Panc1 (cell line): ENCODE measurements at regions not wholly inside any gene's neighbourhood (a gene's known extent, or its start where the extent isn't known, plus 50 kb on each side); places are given as distances from the start of the nearest gene placed in this dataset.

Experiments
- ATAC-seq: fragments of 200-7000 bp; cut with Tn5 transposase; 2 replicates; pipeline ENCODE4 v1.9.1; 2020; ENCODE audit warnings: mild to moderate bottlenecking, moderate library complexity
- BruUV-seq: library from RNA; stranded (reverse); fragments of 400-500 nt; replicated peaks from 2 replicates; lab custom pipeline; 2021; lab: Mats Ljungman, UMichigan
- CTCF ChIA-PET: fragments of 300-600 bp; sonication (Branson Sonifier 250); formaldehyde crosslinking; loops from one replicate; lab custom pipeline; 2022; ENCODE audit warnings: antibody characterized with exemption; lab: Charles Lee
- POLR2A ChIA-PET: fragments of 300-600 bp; sonication (Branson Sonifier 250); formaldehyde crosslinking; loops from one replicate; lab custom pipeline; 2022; ENCODE audit warnings: antibody characterized with exemption; lab: Charles Lee
- DNase-seq: peaks from one replicate; pipeline ENCODE4 v3.0.0-alpha.2; 2010; ENCODE audit warnings: low read depth, low spot score
- H3K27ac ChIP-seq: 2 replicates; pipeline ENCODE4 v1.5.1; 2011; ENCODE audit warnings: mild to moderate bottlenecking, low read length, inconsistent platforms
- H3K27me3 ChIP-seq: fragments of 200-500 bp; sonication (Bioruptor generic); 2 replicates; pipeline ENCODE4 v1.6.0; 2014; ENCODE audit warnings: low read length, inconsistent platforms; ENCODE audit not compliant: control insufficient read depth, insufficient read depth
- H3K36me3 ChIP-seq: fragments of 200-500 bp; sonication (Bioruptor generic); 2 replicates; pipeline ENCODE4 v1.5.1; 2014; ENCODE audit warnings: inconsistent platforms, mild to moderate bottlenecking, low read length, moderate library complexity; ENCODE audit not compliant: control insufficient read depth, insufficient read depth
- H3K4me1 ChIP-seq: 2 replicates; pipeline ENCODE4 v1.5.1; 2011; ENCODE audit warnings: inconsistent platforms, mild to moderate bottlenecking, low read length, moderate library complexity; ENCODE audit not compliant: control insufficient read depth, insufficient read depth
- H3K4me3 ChIP-seq, 2 experiments: 2 replicates each; pipeline ENCODE4 v1.5.1; 2011 to 2012; ENCODE audit warnings: low read depth in 2 of 2, low read length in 2 of 2, mild to moderate bottlenecking in 2 of 2, inconsistent platforms in 1 of 2, moderate library complexity in 1 of 2
- H3K9me3 ChIP-seq: fragments of 200-500 bp; sonication (Bioruptor generic); 2 replicates; pipeline ENCODE4 v1.5.1; 2014; ENCODE audit warnings: low read depth, mild to moderate bottlenecking, inconsistent platforms, low read length, moderate library complexity; ENCODE audit not compliant: control insufficient read depth, insufficient read depth
- POLR2AphosphoS5 ChIP-seq: IDR thresholded peaks from 2 replicates; pipeline ENCODE4 v1.6.1; 2012; ENCODE audit warnings: mild to moderate bottlenecking, low read depth, low read length, moderate library complexity
- SIN3A ChIP-seq: IDR thresholded peaks from 2 replicates; pipeline ENCODE4 v1.6.1; 2012; ENCODE audit warnings: low read depth, mild to moderate bottlenecking, low read length, moderate library complexity, borderline replicate concordance; ENCODE audit not compliant: insufficient read depth
- TCF7L2 ChIP-seq: IDR thresholded peaks from 2 replicates; pipeline ENCODE4 v1.6.1; 2011; ENCODE audit warnings: mild to moderate bottlenecking, low read depth, low read length, inconsistent platforms
- in situ Hi-C: cut with HindIII; loops from 2 replicates; pipeline ENCODE4 v1.10.0; 2016; ENCODE audit warnings: low sequenced_read_pairs, low pct_unique_long_range_greater_than_20kb
- intact Hi-C: fragments of 100-400 bp; cut with micrococcal nuclease; formaldehyde crosslinking; loops from one replicate; pipeline ENCODE4 v1.10.0; 2022; ENCODE audit not compliant: unreplicated experiment
- TF ChIP-seq, protein P1 (sequence below): fragments of 450-650 bp; IDR thresholded peaks from 2 replicates; pipeline ENCODE4 v1.5.1; 2017; ENCODE audit warnings: mild to moderate bottlenecking
- TF ChIP-seq, protein P2 (sequence below), 2 experiments: IDR thresholded peaks; 2 replicates each; pipeline ENCODE4 v1.6.1; 2011 to 2012; ENCODE audit warnings: low read depth in 2 of 2, control low read depth in 1 of 2, low read length in 1 of 2, mild to moderate bottlenecking in 1 of 2, moderate library complexity in 1 of 2; ENCODE audit not compliant: insufficient read depth in 1 of 2

DNA sequence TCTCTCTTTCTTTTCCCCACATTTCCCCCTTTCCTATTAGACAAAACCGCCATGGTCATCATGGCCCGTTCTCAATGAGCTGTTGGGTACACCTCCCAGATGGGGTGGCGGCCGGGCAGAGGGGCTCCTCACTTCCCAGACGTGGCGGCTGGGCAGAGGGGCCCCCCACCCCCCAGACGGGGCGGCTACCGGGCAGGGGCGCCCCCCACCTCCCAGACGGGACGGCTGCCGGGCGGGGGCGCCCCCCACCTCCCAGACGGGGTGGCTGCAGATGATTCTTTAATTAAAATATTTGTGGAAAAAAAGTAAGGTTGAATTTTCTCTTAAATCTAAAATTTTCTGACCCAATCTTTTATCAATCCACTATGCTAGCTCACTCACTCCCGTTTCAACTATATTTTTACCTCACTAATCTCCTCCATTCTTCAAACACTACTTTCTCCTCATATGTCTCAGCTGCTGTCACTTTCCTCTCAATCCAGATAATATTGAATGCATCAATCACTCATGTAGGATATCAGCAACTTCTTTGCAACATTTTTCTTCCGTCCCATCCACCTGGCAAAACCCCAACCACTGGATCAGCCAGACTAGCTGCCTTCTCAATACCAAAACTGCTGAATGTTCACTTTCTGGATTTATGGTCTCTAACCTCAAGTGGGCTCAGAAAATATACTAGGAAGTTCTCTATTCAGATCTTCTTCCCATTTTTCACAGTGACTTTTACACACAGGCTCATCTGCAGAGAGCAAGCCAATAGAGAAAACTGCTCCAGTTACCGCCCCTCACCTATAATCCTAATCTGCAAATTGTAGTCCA is 81.1 kb upstream of the TRIM24 start:
- no peaks in the 10 kb centered on the region for H3K27me3 ChIP-seq
- BruUV-seq: no TSS peak
- H3K4me1 ChIP-seq: no peaks in the 10 kb centered on the region
- ATAC-seq: no peak
- no peak for DNase-seq
- H3K9me3 ChIP-seq: no peaks in the 10 kb centered on the region
- CTCF ChIA-PET: no interaction called here
- no peak overlapping the region for H3K4me3 ChIP-seq
- H3K36me3 ChIP-seq: no peaks in the 10 kb centered on the region
- in situ Hi-C loops: no loop called here
- H3K27ac ChIP-seq: no peak overlapping the region
- TF ChIP-seq, protein P1, sequence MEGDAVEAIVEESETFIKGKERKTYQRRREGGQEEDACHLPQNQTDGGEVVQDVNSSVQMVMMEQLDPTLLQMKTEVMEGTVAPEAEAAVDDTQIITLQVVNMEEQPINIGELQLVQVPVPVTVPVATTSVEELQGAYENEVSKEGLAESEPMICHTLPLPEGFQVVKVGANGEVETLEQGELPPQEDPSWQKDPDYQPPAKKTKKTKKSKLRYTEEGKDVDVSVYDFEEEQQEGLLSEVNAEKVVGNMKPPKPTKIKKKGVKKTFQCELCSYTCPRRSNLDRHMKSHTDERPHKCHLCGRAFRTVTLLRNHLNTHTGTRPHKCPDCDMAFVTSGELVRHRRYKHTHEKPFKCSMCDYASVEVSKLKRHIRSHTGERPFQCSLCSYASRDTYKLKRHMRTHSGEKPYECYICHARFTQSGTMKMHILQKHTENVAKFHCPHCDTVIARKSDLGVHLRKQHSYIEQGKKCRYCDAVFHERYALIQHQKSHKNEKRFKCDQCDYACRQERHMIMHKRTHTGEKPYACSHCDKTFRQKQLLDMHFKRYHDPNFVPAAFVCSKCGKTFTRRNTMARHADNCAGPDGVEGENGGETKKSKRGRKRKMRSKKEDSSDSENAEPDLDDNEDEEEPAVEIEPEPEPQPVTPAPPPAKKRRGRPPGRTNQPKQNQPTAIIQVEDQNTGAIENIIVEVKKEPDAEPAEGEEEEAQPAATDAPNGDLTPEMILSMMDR: no peak
- intact Hi-C loops: no loop called here
- POLR2A ChIA-PET: no interaction called here

DNA sequence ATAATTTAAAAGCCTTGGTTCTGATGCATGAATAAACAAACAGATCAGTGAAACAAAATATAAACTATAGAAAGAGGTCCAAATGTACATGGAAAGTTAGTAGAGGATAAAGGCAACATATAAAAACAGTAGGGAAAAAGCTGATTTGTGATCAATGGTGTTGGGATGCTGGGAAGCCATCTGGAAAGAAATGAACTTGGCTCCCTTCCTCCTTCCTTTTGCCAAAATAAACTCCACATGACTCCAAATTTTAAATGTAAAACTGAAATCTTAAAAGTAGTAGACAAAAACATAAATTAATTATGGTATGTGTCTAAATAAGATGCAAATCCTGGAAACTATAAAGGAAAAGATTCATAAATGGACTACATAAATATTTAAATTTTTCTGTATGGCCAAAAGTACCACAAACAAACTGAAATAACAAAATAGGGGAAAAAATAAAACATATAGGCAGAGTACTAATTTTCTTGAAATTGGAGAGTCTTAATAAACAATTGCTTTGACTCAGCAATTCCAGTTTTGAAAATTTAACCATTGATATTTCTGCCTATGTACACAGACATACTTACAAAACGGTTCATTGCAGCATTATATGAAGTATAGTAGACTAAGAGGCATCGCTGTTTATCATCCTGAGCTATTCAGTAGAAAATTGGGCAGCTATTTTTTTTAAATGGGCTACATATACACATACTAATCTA is 77.0 kb upstream of the TRIM24 start:
- BruUV-seq: no TSS peak
- no peak overlapping the region for H3K4me3 ChIP-seq
- no peak for DNase-seq
- intact Hi-C loops (no loop called here), in situ Hi-C loops (no loop called here)
- no peaks in the 10 kb centered on the region for H3K4me1 ChIP-seq
- ChIA-PET POLR2A (interaction anchor here (0.5 kb wide), 1 partner anchor 37 kb away, joined by 3 read pairs; no protein-coding TSS in a partner anchor), CTCF (no interaction called here)
- H3K27ac ChIP-seq: no peak overlapping the region
- no peak for TF ChIP-seq TCF7L2
- H3K36me3 ChIP-seq: no peaks in the 10 kb centered on the region
- no peaks in the 10 kb centered on the region for H3K9me3 ChIP-seq
- no peak for ATAC-seq
- no peaks in the 10 kb centered on the region for H3K27me3 ChIP-seq

DNA sequence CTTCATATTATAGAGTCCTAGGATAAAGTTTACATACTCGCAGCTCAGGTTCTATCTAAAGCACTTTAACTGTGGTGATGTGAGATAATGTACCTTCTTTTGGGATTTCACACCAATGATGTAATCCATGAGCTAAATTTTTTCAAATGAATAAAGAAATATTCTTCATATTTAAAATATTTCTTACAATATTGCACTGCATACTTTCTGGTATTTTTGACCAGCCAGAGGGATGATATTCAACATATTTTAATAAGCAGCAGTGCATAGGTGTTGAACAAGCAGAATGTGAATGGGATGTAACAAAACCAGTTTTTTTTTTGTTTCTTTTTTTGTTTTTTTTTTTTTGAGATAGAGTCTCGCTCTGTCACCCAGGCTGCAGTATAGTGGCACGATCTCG is 73.2 kb upstream of the TRIM24 start:
- ChIA-PET CTCF (no interaction called here), POLR2A (no interaction called here)
- intact Hi-C loops: no loop called here
- Histone ChIP-seq H3K4me1 (no peaks in the 10 kb centered on the region), H3K9me3 (no peaks in the 10 kb centered on the region), H3K4me3 (no peak overlapping the region), H3K36me3 (no peaks in the 10 kb centered on the region), H3K27me3 (no peaks in the 10 kb centered on the region), H3K27ac (no peak overlapping the region)
- no TSS peak for BruUV-seq
- in situ Hi-C loops: no loop called here
- ATAC-seq: no peak
- no peak for TF ChIP-seq TCF7L2
- TF ChIP-seq, protein P2, sequence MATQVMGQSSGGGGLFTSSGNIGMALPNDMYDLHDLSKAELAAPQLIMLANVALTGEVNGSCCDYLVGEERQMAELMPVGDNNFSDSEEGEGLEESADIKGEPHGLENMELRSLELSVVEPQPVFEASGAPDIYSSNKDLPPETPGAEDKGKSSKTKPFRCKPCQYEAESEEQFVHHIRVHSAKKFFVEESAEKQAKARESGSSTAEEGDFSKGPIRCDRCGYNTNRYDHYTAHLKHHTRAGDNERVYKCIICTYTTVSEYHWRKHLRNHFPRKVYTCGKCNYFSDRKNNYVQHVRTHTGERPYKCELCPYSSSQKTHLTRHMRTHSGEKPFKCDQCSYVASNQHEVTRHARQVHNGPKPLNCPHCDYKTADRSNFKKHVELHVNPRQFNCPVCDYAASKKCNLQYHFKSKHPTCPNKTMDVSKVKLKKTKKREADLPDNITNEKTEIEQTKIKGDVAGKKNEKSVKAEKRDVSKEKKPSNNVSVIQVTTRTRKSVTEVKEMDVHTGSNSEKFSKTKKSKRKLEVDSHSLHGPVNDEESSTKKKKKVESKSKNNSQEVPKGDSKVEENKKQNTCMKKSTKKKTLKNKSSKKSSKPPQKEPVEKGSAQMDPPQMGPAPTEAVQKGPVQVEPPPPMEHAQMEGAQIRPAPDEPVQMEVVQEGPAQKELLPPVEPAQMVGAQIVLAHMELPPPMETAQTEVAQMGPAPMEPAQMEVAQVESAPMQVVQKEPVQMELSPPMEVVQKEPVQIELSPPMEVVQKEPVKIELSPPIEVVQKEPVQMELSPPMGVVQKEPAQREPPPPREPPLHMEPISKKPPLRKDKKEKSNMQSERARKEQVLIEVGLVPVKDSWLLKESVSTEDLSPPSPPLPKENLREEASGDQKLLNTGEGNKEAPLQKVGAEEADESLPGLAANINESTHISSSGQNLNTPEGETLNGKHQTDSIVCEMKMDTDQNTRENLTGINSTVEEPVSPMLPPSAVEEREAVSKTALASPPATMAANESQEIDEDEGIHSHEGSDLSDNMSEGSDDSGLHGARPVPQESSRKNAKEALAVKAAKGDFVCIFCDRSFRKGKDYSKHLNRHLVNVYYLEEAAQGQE (IDR thresholded peaks at IDR 0.05; ENCODE audit: insufficient read depth in 1 of 2, low read depth in 2 of 2, low read length in 1 of 2): no peak
- TF ChIP-seq, protein P1: no peak
- no peak for TF ChIP-seq SIN3A
- no peak for TF ChIP-seq POLR2AphosphoS5
- DNase-seq: no peak
